ENCODE measurements at regions not wholly inside any gene's neighbourhood (a gene's known extent, or its start where the extent isn't known, plus 50 kb on each side); places are given as distances from the start of the nearest gene placed in this dataset.
A peak's percentile ranks its signal among the peaks of the same experiment; 100 is the strongest.

DNA sequence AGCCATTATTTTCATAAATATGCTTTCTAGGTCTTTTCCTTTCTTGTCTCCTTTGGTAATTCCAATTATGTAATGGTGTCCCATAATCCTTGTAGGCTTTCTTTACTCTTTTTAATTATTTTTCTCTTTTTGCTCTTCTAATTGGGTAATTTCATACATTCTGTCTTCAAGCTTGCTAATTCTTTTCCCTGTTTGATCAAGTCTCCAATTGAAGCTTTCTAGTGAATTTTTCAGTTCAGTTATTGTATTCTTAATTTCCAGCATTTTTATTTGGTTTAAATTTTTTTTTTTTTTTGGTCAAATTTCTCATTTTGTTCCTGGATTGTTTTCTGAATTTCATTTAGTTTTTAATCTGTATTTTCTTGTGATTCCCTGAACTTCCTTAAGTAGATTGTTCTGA is 74.9 kb upstream of the UST start:
- Mint-ChIP-seq H3K27me3 (no peaks in the 10 kb centered on the region), H3K9me3 (ENCODE audit: insufficient read depth) (peaks cover 20% of the 10 kb centered on the region), H3K4me1 (peaks cover 39% of the 10 kb centered on the region), H3K4me3 (no peak overlapping the region), H3K27ac (no peak overlapping the region)
- no peak overlapping the region for H3K4me2 ChIP-seq (replicated peaks; ENCODE audit: low read depth, low read length, poor library complexity, severe bottlenecking)
- DNase-seq (peak; percentile 31), ATAC-seq (ENCODE audit: low read depth) (no peak)
- H3K27me3 ChIP-seq (replicated peaks in 1 of 4; ENCODE audit: control extremely low read depth in 1 of 4, control insufficient read depth in 3 of 4, insufficient read depth in 4 of 4, low read length in 3 of 4) = no peaks in the 10 kb centered on the region
- peaks cover 5 to 11% of the 10 kb centered on the region in 2 donors for H3K4me1 ChIP-seq (ENCODE audit: control insufficient read depth in 2 of 2, insufficient read depth in 2 of 2, low read length in 2 of 2)
- H2AFZ ChIP-seq (ENCODE audit: insufficient read depth, low read depth, low read length, poor library complexity, severe bottlenecking) = no peak overlapping the region
- H3K4me3 ChIP-seq (ENCODE audit: control extremely low read depth in 1 of 5, extremely low read depth in 1 of 5, insufficient read depth in 1 of 5, low read depth in 2 of 5, low read length in 4 of 5) = no peak overlapping the region
- no peak overlapping the region for H3K9ac ChIP-seq (ENCODE audit: low read length)
- no peak overlapping the region for H3K27ac ChIP-seq (ENCODE audit: low read length in 2 of 2)
- H3K79me2 ChIP-seq (ENCODE audit: control insufficient read depth, insufficient read depth, low read length) = no peaks in the 10 kb centered on the region
- no peaks in the 10 kb centered on the region for H4K20me1 ChIP-seq (ENCODE audit: control insufficient read depth, insufficient read depth, low read length, poor library complexity, severe bottlenecking)
- H3K9me3 ChIP-seq (ENCODE audit: control extremely low read depth in 1 of 3, control insufficient read depth in 2 of 3, insufficient read depth in 1 of 3, low read length in 2 of 3) = peaks cover 8 to 47% (median 27%) of the 10 kb centered on the region in 3 donors
- ChIA-PET CTCF (interaction anchor here (0.6 to 1.2 kb wide), 2 partner anchors 14 to 94 kb away, joined by 3 to 4 read pairs; no protein-coding TSS in a partner anchor), POLR2A (no interaction called here)
- intact Hi-C loops (cut with micrococcal nuclease) = no loop called here
- no peaks in the 10 kb centered on the region for H3K36me3 ChIP-seq (replicated peaks in 1 of 2; ENCODE audit: control extremely low read depth in 1 of 2, control insufficient read depth in 1 of 2, extremely low read depth in 1 of 2, insufficient read depth in 2 of 2, low read length in 1 of 2)
- TF ChIP-seq, protein P1, sequence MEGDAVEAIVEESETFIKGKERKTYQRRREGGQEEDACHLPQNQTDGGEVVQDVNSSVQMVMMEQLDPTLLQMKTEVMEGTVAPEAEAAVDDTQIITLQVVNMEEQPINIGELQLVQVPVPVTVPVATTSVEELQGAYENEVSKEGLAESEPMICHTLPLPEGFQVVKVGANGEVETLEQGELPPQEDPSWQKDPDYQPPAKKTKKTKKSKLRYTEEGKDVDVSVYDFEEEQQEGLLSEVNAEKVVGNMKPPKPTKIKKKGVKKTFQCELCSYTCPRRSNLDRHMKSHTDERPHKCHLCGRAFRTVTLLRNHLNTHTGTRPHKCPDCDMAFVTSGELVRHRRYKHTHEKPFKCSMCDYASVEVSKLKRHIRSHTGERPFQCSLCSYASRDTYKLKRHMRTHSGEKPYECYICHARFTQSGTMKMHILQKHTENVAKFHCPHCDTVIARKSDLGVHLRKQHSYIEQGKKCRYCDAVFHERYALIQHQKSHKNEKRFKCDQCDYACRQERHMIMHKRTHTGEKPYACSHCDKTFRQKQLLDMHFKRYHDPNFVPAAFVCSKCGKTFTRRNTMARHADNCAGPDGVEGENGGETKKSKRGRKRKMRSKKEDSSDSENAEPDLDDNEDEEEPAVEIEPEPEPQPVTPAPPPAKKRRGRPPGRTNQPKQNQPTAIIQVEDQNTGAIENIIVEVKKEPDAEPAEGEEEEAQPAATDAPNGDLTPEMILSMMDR (IDR thresholded peaks at IDR 0.05) = no peak
- no peak for TF ChIP-seq EZH2 (IDR thresholded peaks at IDR 0.05; ENCODE audit: borderline replicate concordance, insufficient read depth, low read depth, low read length, poor library complexity, severe bottlenecking)

DNA sequence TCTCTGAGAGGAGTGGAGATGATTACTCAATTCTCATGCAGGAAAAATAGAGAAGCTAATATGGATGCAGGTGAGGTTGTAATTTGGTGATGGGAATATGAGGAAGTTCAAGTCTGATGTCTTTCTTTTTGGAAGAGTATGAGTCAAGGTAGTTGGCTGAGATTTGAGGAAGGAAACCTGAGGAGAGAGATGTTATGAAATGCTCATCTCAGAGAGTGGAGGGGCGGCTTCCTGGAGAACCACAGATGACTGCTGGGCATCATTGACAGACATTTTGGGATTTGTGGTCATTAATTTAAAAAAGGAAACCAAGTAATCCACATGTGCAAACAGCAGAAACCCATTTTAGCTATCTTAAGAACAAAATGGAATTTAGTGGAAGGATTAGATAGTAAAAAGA is 72.5 kb upstream of the UST start:
- no peaks in the 10 kb centered on the region for H3K27me3 Mint-ChIP-seq
- H3K79me2 ChIP-seq (ENCODE audit: control insufficient read depth, insufficient read depth, low read length) = no peaks in the 10 kb centered on the region
- no peak overlapping the region for H3K4me3 Mint-ChIP-seq
- peaks cover 27 to 35% of the 10 kb centered on the region in 2 donors for H3K4me1 ChIP-seq (ENCODE audit: control insufficient read depth in 2 of 2, insufficient read depth in 2 of 2, low read length in 2 of 2)
- DNase-seq (no peak), ATAC-seq (ENCODE audit: low read depth) (no peak)
- ChIA-PET CTCF (interaction anchor here (1.1 to 1.3 kb wide), 2 partner anchors 8 to 100 kb away, joined by 3 read pairs; no protein-coding TSS in a partner anchor), POLR2A (interaction anchor here (0.7 kb wide), 1 partner anchor 8 kb away, joined by 3 read pairs; no protein-coding TSS in a partner anchor)
- WGBS (ENCODE audit: insufficient coverage) = no CpG with 5 or more reads among the region's 1 CpG
- H3K9me3 Mint-ChIP-seq (ENCODE audit: insufficient read depth) = peaks cover 11% of the 10 kb centered on the region
- no peak overlapping the region for H3K27ac Mint-ChIP-seq
- H3K4me1 Mint-ChIP-seq = peaks cover 55% of the 10 kb centered on the region
- H3K9ac ChIP-seq (ENCODE audit: low read length) = no peak overlapping the region
- H3K27me3 ChIP-seq (replicated peaks in 1 of 4; ENCODE audit: control extremely low read depth in 1 of 4, control insufficient read depth in 3 of 4, insufficient read depth in 4 of 4, low read length in 3 of 4) = no peaks in the 10 kb centered on the region
- peaks cover 3 to 38% (median 32%) of the 10 kb centered on the region in 3 donors for H3K9me3 ChIP-seq (ENCODE audit: control extremely low read depth in 1 of 3, control insufficient read depth in 2 of 3, insufficient read depth in 1 of 3, low read length in 2 of 3)
- H4K20me1 ChIP-seq (ENCODE audit: control insufficient read depth, insufficient read depth, low read length, poor library complexity, severe bottlenecking) = no peaks in the 10 kb centered on the region
- intact Hi-C loops (cut with micrococcal nuclease) = no loop called here
- no peak overlapping the region for H3K4me2 ChIP-seq (replicated peaks; ENCODE audit: low read depth, low read length, poor library complexity, severe bottlenecking)
- no peaks in the 10 kb centered on the region for H3K36me3 ChIP-seq (replicated peaks in 1 of 2; ENCODE audit: control extremely low read depth in 1 of 2, control insufficient read depth in 1 of 2, extremely low read depth in 1 of 2, insufficient read depth in 2 of 2, low read length in 1 of 2)
- no peak overlapping the region for H3K27ac ChIP-seq (ENCODE audit: low read length in 2 of 2)
- no peak overlapping the region for H2AFZ ChIP-seq (ENCODE audit: insufficient read depth, low read depth, low read length, poor library complexity, severe bottlenecking)
- no peak overlapping the region for H3K4me3 ChIP-seq (ENCODE audit: control extremely low read depth in 1 of 5, extremely low read depth in 1 of 5, insufficient read depth in 1 of 5, low read depth in 2 of 5, low read length in 4 of 5)
- TF ChIP-seq EZH2 (IDR thresholded peaks at IDR 0.05; ENCODE audit: borderline replicate concordance, insufficient read depth, low read depth, low read length, poor library complexity, severe bottlenecking) = no peak
- TF ChIP-seq, protein P1 (IDR thresholded peaks at IDR 0.05) = no peak

Data from B cell (primary cell).